ENCODE measurements at regions not wholly inside any gene's neighbourhood (a gene's known extent, or its start where the extent isn't known, plus 50 kb on each side); places are given as distances from the start of the nearest gene placed in this dataset.

GRCh38 chr11:122046438-122046837, 69.6 kb downstream of the BLID start:
- TF ChIP-seq POLR2A (IDR thresholded peaks at IDR 0.05) (no peak), CTCF (IDR thresholded peaks at IDR 0.05) (no peak)
